ENCODE measurements at regions not wholly inside any gene's neighbourhood (a gene's known extent, or its start where the extent isn't known, plus 50 kb on each side); places are given as distances from the start of the nearest gene placed in this dataset.
"Not testable (repeated sequence)": the region's sequence is repeated elsewhere in the genome, so short reads cannot be mapped to it uniquely, and the experiment has no call there.

DNA sequence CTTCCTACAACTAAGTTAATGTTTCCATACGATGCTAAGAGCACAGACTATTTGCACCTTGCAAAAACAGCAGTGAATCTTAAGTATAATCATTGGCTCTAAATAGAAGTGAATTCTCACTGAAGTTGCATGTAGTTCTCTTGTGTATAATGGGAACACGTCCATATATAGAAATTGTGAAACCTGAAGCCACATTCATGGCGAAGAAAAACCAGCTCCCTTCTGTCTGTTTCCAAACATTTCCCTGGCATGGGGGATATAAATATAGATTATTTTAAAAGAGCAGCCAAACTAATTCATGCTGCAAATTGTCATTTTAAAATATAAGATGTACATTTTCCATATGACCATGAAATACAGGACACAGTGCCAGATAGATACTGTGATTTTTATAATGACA is 71.1 kb downstream of the TRAM1L1 start:
- POLR2A ChIA-PET = no interaction called here
- no peak for TF ChIP-seq CTCF (IDR thresholded peaks at IDR 0.05)
- no peaks in the 10 kb centered on the region for H3K27me3 Mint-ChIP-seq
- no peak overlapping the region for H3K4me3 Mint-ChIP-seq
- no peaks in the 10 kb centered on the region for H3K4me1 Mint-ChIP-seq
- no peak overlapping the region for H3K27ac Mint-ChIP-seq
- H3K9me3 Mint-ChIP-seq = peaks cover 2% of the 10 kb centered on the region
- H3K36me3 Mint-ChIP-seq (ENCODE audit: low read depth) = no peaks in the 10 kb centered on the region
- no peak for ATAC-seq (ENCODE audit: low read depth)
- CTCF ChIA-PET = no interaction called here
- DNase-seq = no peak
- intact Hi-C loops (cut with micrococcal nuclease) = no loop called here

- TF ChIP-seq CTCF (IDR thresholded peaks at IDR 0.05) = no peak
- H3K9me3 Mint-ChIP-seq = no peaks in the 10 kb centered on the region
- no peak overlapping the region for H3K27ac Mint-ChIP-seq
- no peaks in the 10 kb centered on the region for H3K36me3 Mint-ChIP-seq (ENCODE audit: low read depth)
- ATAC-seq (ENCODE audit: low read depth) (no peak), DNase-seq (no peak)
- ChIA-PET POLR2A (no interaction called here), CTCF (no interaction called here)
- intact Hi-C loops (cut with micrococcal nuclease) = no loop called here
- no peak overlapping the region for H3K4me3 Mint-ChIP-seq
- no peaks in the 10 kb centered on the region for H3K27me3 Mint-ChIP-seq
- no peaks in the 10 kb centered on the region for H3K4me1 Mint-ChIP-seq
These were observed 74.7 kb downstream of the TRAM1L1 start for GRCh38 chr4:117010671-117011070.

- DNase-seq (no peak), ATAC-seq (ENCODE audit: low read depth) (no peak)
- Mint-ChIP-seq H3K9me3 (peaks cover 3% of the 10 kb centered on the region), H3K27me3 (no peaks in the 10 kb centered on the region), H3K4me3 (no peak overlapping the region), H3K36me3 (ENCODE audit: low read depth) (no peaks in the 10 kb centered on the region), H3K27ac (no peak overlapping the region), H3K4me1 (no peaks in the 10 kb centered on the region)
- no peak for TF ChIP-seq CTCF (IDR thresholded peaks at IDR 0.05)
- intact Hi-C loops (cut with micrococcal nuclease) = no loop called here
- ChIA-PET POLR2A (no interaction called here), CTCF (no interaction called here)
These were observed 84.3 kb downstream of the TRAM1L1 start for GRCh38 chr4:117001077-117001476.

GRCh38 chr4:116982656-116983055 is 102.7 kb downstream of the TRAM1L1 start:
- intact Hi-C loops (cut with micrococcal nuclease) = no loop called here
- H3K4me3 Mint-ChIP-seq = no peak overlapping the region
- H3K27ac Mint-ChIP-seq = no peak overlapping the region
- no peaks in the 10 kb centered on the region for H3K36me3 Mint-ChIP-seq (ENCODE audit: low read depth)
- POLR2A ChIA-PET = no interaction called here
- no peak for TF ChIP-seq CTCF (IDR thresholded peaks at IDR 0.05)
- CTCF ChIA-PET = no interaction called here
- no peaks in the 10 kb centered on the region for H3K4me1 Mint-ChIP-seq
- DNase-seq = no peak
- no peak for ATAC-seq (ENCODE audit: low read depth)
- H3K27me3 Mint-ChIP-seq = no peaks in the 10 kb centered on the region
- peaks cover 5% of the 10 kb centered on the region for H3K9me3 Mint-ChIP-seq

- CTCF ChIA-PET; intact Hi-C loops (cut with micrococcal nuclease); H3K4me1 Mint-ChIP-seq; H3K9me3 Mint-ChIP-seq; DNase-seq; H3K27me3 Mint-ChIP-seq; ATAC-seq (ENCODE audit: low read depth); H3K36me3 Mint-ChIP-seq (ENCODE audit: low read depth); H3K27ac Mint-ChIP-seq; H3K4me3 Mint-ChIP-seq; POLR2A ChIA-PET: not testable (repeated sequence)
These were observed 104.9 kb downstream of the TRAM1L1 start for GRCh38 chr4:116980436-116980835.

DNA sequence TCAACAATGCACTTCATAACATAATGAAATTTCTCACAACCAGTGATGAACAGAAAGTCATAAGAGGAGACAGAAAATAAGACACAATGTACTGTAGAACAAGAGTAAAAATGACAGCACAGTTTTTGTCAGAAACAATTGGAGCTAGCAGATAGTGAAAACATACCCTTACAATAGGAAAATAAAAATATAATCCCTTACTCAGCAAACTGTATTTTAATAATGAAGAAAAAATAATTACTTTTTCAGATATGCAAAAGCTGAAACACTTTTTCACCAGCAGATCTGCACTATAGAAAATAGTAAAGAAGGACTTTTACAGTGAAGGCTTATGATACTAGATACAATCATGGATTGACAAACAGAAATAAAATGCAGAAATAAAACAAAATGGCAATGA is 126.3 kb downstream of the TRAM1L1 start:
- intact Hi-C loops (cut with micrococcal nuclease) = no loop called here
- Mint-ChIP-seq H3K4me1 (no peaks in the 10 kb centered on the region), H3K27me3 (no peaks in the 10 kb centered on the region), H3K36me3 (ENCODE audit: low read depth) (no peaks in the 10 kb centered on the region), H3K9me3 (peaks cover 7% of the 10 kb centered on the region), H3K4me3 (no peak overlapping the region), H3K27ac (no peak overlapping the region)
- ATAC-seq (ENCODE audit: low read depth) = no peak
- POLR2A ChIA-PET = no interaction called here
- no peak for TF ChIP-seq CTCF (IDR thresholded peaks at IDR 0.05)
- CTCF ChIA-PET = no interaction called here
- DNase-seq = no peak
